SKM-1 (cell line): ENCODE measurements at regions not wholly inside any gene's neighbourhood (a gene's known extent, or its start where the extent isn't known, plus 50 kb on each side); places are given as distances from the start of the nearest gene placed in this dataset.

Experiments used
- DNase-seq: peaks from one replicate; lab custom pipeline; 2025; ENCODE audit not compliant: unreplicated experiment; lab: John Stamatoyannopoulos, UW

- no peak for DNase-seq
Observed at GRCh38 chr13:31441800-31442510, 242.2 kb downstream of the B3GLCT start.

- DNase-seq: no peak
Observed at GRCh38 chr13:31442571-31442970, 242.8 kb downstream of the B3GLCT start.

GRCh38 chr13:31444266-31444856, 244.6 kb downstream of the B3GLCT start:
- no peak for DNase-seq

- DNase-seq: no peak
Observed at GRCh38 chr13:31452525-31452924, 252.8 kb downstream of the B3GLCT start.

GRCh38 chr13:31455581-31455980, 255.8 kb downstream of the B3GLCT start:
- DNase-seq: no peak

GRCh38 chr13:31456056-31456455, 256.3 kb downstream of the B3GLCT start:
- no peak for DNase-seq

- no peak for DNase-seq
Observed at GRCh38 chr13:31460061-31460460, 260.3 kb downstream of the B3GLCT start.

- DNase-seq: no peak
Observed at GRCh38 chr13:31461923-31462322, 262.1 kb downstream of the B3GLCT start.

- DNase-seq: no peak
Observed at GRCh38 chr13:31462766-31463165, 263.0 kb downstream of the B3GLCT start.

- DNase-seq: peak; percentile 15
Observed at GRCh38 chr13:31468114-31468902, 268.5 kb downstream of the B3GLCT start.

GRCh38 chr13:31469377-31469776, 269.6 kb downstream of the B3GLCT start:
- DNase-seq: no peak

GRCh38 chr13:31476266-31476665, 263.1 kb upstream of the RXFP2 start:
- DNase-seq: no peak

GRCh38 chr13:31476753-31477152, 262.6 kb upstream of the RXFP2 start:
- no peak for DNase-seq

GRCh38 chr13:31477961-31478360, 261.4 kb upstream of the RXFP2 start:
- no peak for DNase-seq

GRCh38 chr13:31485183-31485582, 254.1 kb upstream of the RXFP2 start:
- peak; percentile 54 for DNase-seq

- no peak for DNase-seq
Observed at GRCh38 chr13:31485651-31486051, 253.7 kb upstream of the RXFP2 start.

- peak; percentile 13 for DNase-seq
Observed at GRCh38 chr13:31495336-31495735, 244.0 kb upstream of the RXFP2 start.

- no peak for DNase-seq
Observed at GRCh38 chr13:31499274-31499673, 240.1 kb upstream of the RXFP2 start.

- DNase-seq: no peak
Observed at GRCh38 chr13:31503626-31504025, 235.7 kb upstream of the RXFP2 start.

GRCh38 chr13:31504918-31505317, 234.4 kb upstream of the RXFP2 start:
- DNase-seq: peak; percentile 31

GRCh38 chr13:31512331-31512730, 227.0 kb upstream of the RXFP2 start:
- no peak for DNase-seq

GRCh38 chr13:31514932-31515331, 224.4 kb upstream of the RXFP2 start:
- DNase-seq: no peak
